Naive thymus-derived CD4-positive, alpha-beta T cell (primary cell): ENCODE measurements at regions not wholly inside any gene's neighbourhood (a gene's known extent, or its start where the extent isn't known, plus 50 kb on each side); places are given as distances from the start of the nearest gene placed in this dataset.
A peak's percentile ranks its signal among the peaks of the same experiment; 100 is the strongest.

Experiments used
- ATAC-seq: fragments of 150-1000 bp; cut with Tn5 transposase; 2 replicates; pipeline ENCODE4 v1.10.0; 2021; ENCODE audit warnings: mild to moderate bottlenecking, moderate library complexity
- CTCF ChIA-PET: fragments of 350-600 bp; sonication (Branson Sonifier 250); formaldehyde crosslinking; loops from one replicate; lab custom pipeline; 2021; ENCODE audit warnings: antibody characterized with exemption; lab: Charles Lee
- POLR2A ChIA-PET: fragments of 350-600 bp; sonication (Branson Sonifier 250); formaldehyde crosslinking; loops from one replicate; lab custom pipeline; 2021; ENCODE audit warnings: antibody characterized with exemption, inconsistent platforms; lab: Charles Lee
- DNase-seq, 9 donors: peaks; one replicate each; pipeline versions ENCODE4 v3.0.0 to v3.0.0-alpha.2; 2020 to 2022; ENCODE audit warnings: mixed read lengths in 1 of 9
- H3K27ac ChIP-seq: one replicate; pipeline ENCODE4 v1.7.0; 2013; ENCODE audit warnings: mild to moderate bottlenecking, low read depth, low read length, moderate library complexity
- H3K27me3 ChIP-seq, 2 donors: one replicate each; pipeline ENCODE4 v1.7.0; 2013; ENCODE audit warnings: low read length in 2 of 2, mild to moderate bottlenecking in 2 of 2, moderate library complexity in 2 of 2; ENCODE audit not compliant: control insufficient read depth in 2 of 2, insufficient read depth in 2 of 2
- H3K36me3 ChIP-seq, 3 experiments: 1 replicate in 2 of 3; 2 replicates in 1 of 3; pipeline ENCODE4 v1.7.0; 2013; ENCODE audit warnings: low read length in 3 of 3, mild to moderate bottlenecking in 3 of 3, moderate library complexity in 1 of 3; ENCODE audit not compliant: insufficient read depth in 3 of 3, control insufficient read depth in 2 of 3
- H3K4me1 ChIP-seq, 2 donors: one replicate each; pipeline ENCODE4 v1.7.0; 2013; ENCODE audit warnings: low read length in 2 of 2, mild to moderate bottlenecking in 2 of 2, moderate library complexity in 1 of 2; ENCODE audit not compliant: control insufficient read depth in 2 of 2, insufficient read depth in 2 of 2
- H3K4me3 ChIP-seq: 2 replicates; pipeline ENCODE4 v1.7.0; 2013; ENCODE audit warnings: mild to moderate bottlenecking, low read length
- H3K9me3 ChIP-seq, 3 experiments: 1 replicate in 2 of 3; 2 replicates in 1 of 3; pipeline ENCODE4 v1.7.0; 2013; ENCODE audit warnings: low read length in 3 of 3; ENCODE audit not compliant: control insufficient read depth in 2 of 3
- H3K27ac Mint-ChIP-seq, 9 donors: one replicate each; pipeline ENCODE4 v1.8.0; 2020 to 2022; ENCODE audit warnings: mixed read lengths in 9 of 9, mild to moderate bottlenecking in 8 of 9, moderate library complexity in 5 of 9, inconsistent platforms in 2 of 9
- H3K27me3 Mint-ChIP-seq, 5 donors: one replicate each; pipeline ENCODE4 v1.8.0; 2021 to 2022; ENCODE audit warnings: mixed read lengths in 5 of 5, mild to moderate bottlenecking in 1 of 5
- H3K36me3 Mint-ChIP-seq, 5 donors: one replicate each; pipeline ENCODE4 v1.8.0; 2020 to 2022; ENCODE audit warnings: mixed read lengths in 5 of 5, mild to moderate bottlenecking in 3 of 5, inconsistent platforms in 1 of 5
- H3K4me1 Mint-ChIP-seq, 7 donors: one replicate each; pipeline ENCODE4 v1.8.0; 2020 to 2022; ENCODE audit warnings: mixed read lengths in 7 of 7, mild to moderate bottlenecking in 3 of 7, inconsistent platforms in 1 of 7
- H3K4me3 Mint-ChIP-seq, 10 donors: one replicate each; pipeline ENCODE4 v1.8.0; 2020 to 2022; ENCODE audit warnings: mild to moderate bottlenecking in 10 of 10, mixed read lengths in 10 of 10, moderate library complexity in 6 of 10, inconsistent platforms in 2 of 10
- H3K9me3 Mint-ChIP-seq, 11 donors: one replicate each; pipeline ENCODE4 v1.8.0; 2020 to 2022; ENCODE audit warnings: mixed read lengths in 11 of 11, mild to moderate bottlenecking in 4 of 11, inconsistent platforms in 1 of 11, moderate library complexity in 1 of 11
- intact Hi-C, 2 donors: fragments of 100-400 bp; cut with micrococcal nuclease; formaldehyde crosslinking; loops; one replicate each; pipeline ENCODE4 v1.15.1; 2023

GRCh38 chr9:33686942-33687341, 108.4 kb upstream of the PRSS3 start:
- Histone ChIP-seq H3K4me3 (no peak overlapping the region), H3K4me1 (no peaks in the 10 kb centered on the region), H3K27ac (no peak overlapping the region), H3K36me3 (no peaks in the 10 kb centered on the region), H3K27me3 (peaks cover 0 to 6% of the 10 kb centered on the region in 2 donors), H3K9me3 (no peaks in the 10 kb centered on the region)
- ChIA-PET POLR2A (no interaction called here), CTCF (no interaction called here)
- Mint-ChIP-seq H3K36me3 (no peaks in the 10 kb centered on the region), H3K9me3 (no peaks in the 10 kb centered on the region), H3K27ac (no peak overlapping the region), H3K4me3 (no peak overlapping the region), H3K4me1 (peaks cover 0 to 11% (median 0%) of the 10 kb centered on the region in 7 donors), H3K27me3 (peaks cover 33 to 57% (median 53%) of the 10 kb centered on the region in 5 donors)
- ATAC-seq (no peak), DNase-seq (no peak)
- intact Hi-C loops = no loop called here

GRCh38 chr9:33687779-33688178, 107.6 kb upstream of the PRSS3 start:
- Mint-ChIP-seq H3K4me1 (peaks cover 0 to 11% (median 0%) of the 10 kb centered on the region in 7 donors), H3K9me3 (no peaks in the 10 kb centered on the region), H3K36me3 (no peaks in the 10 kb centered on the region), H3K4me3 (no peak overlapping the region), H3K27ac (no peak overlapping the region), H3K27me3 (peaks cover 26 to 53% (median 48%) of the 10 kb centered on the region in 5 donors)
- POLR2A ChIA-PET = no interaction called here
- Histone ChIP-seq H3K27me3 (no peaks in the 10 kb centered on the region), H3K4me1 (no peaks in the 10 kb centered on the region), H3K4me3 (no peak overlapping the region), H3K9me3 (no peaks in the 10 kb centered on the region), H3K27ac (no peak overlapping the region), H3K36me3 (no peaks in the 10 kb centered on the region)
- CTCF ChIA-PET = no interaction called here
- intact Hi-C loops = no loop called here
- ATAC-seq (peak; percentile 34), DNase-seq (no peak)

GRCh38 chr9:33690143-33690933, 105.0 kb upstream of the PRSS3 start:
- DNase-seq (no peak), ATAC-seq (peak; percentile 76)
- Histone ChIP-seq H3K4me3 (no peak overlapping the region), H3K27me3 (no peaks in the 10 kb centered on the region), H3K27ac (no peak overlapping the region), H3K4me1 (no peaks in the 10 kb centered on the region), H3K9me3 (no peaks in the 10 kb centered on the region), H3K36me3 (no peaks in the 10 kb centered on the region)
- Mint-ChIP-seq H3K36me3 (no peaks in the 10 kb centered on the region), H3K27ac (no peak overlapping the region), H3K4me3 (no peak overlapping the region), H3K27me3 (peaks cover 6 to 53% (median 41%) of the 10 kb centered on the region in 5 donors), H3K9me3 (no peaks in the 10 kb centered on the region), H3K4me1 (peaks cover 0 to 11% (median 0%) of the 10 kb centered on the region in 7 donors)
- intact Hi-C loops = no loop called here
- CTCF ChIA-PET = no interaction called here
- POLR2A ChIA-PET = no interaction called here

- intact Hi-C loops = no loop called here
- Histone ChIP-seq H3K27me3 (no peaks in the 10 kb centered on the region), H3K36me3 (no peaks in the 10 kb centered on the region), H3K9me3 (no peaks in the 10 kb centered on the region), H3K4me3 (no peak overlapping the region), H3K27ac (no peak overlapping the region), H3K4me1 (no peaks in the 10 kb centered on the region)
- POLR2A ChIA-PET = no interaction called here
- peaks cover 0 to 50% (median 32%) of the 10 kb centered on the region in 5 donors for H3K27me3 Mint-ChIP-seq
- H3K9me3 Mint-ChIP-seq = no peaks in the 10 kb centered on the region
- peaks cover 0 to 8% (median 0%) of the 10 kb centered on the region in 7 donors for H3K4me1 Mint-ChIP-seq
- CTCF ChIA-PET = no interaction called here
- H3K27ac Mint-ChIP-seq = no peak overlapping the region
- no peak for ATAC-seq
- H3K4me3 Mint-ChIP-seq = no peak overlapping the region
- DNase-seq = no peak
- no peaks in the 10 kb centered on the region for H3K36me3 Mint-ChIP-seq
Measured at GRCh38 chr9:33695299-33695698, 100.1 kb upstream of the PRSS3 start.

- Mint-ChIP-seq H3K4me3 (no peak overlapping the region), H3K9me3 (no peaks in the 10 kb centered on the region), H3K27me3 (peaks cover 0 to 51% (median 32%) of the 10 kb centered on the region in 5 donors), H3K4me1 (peaks cover 0 to 7% (median 0%) of the 10 kb centered on the region in 7 donors), H3K27ac (no peak overlapping the region), H3K36me3 (no peaks in the 10 kb centered on the region)
- no peaks in the 10 kb centered on the region for H3K4me1 ChIP-seq
- no peak overlapping the region for H3K4me3 ChIP-seq
- H3K27ac ChIP-seq = no peak overlapping the region
- intact Hi-C loops = no loop called here
- CTCF ChIA-PET = no interaction called here
- H3K9me3 ChIP-seq = no peaks in the 10 kb centered on the region
- DNase-seq = no peak
- no peaks in the 10 kb centered on the region for H3K27me3 ChIP-seq
- POLR2A ChIA-PET = no interaction called here
- no peak for ATAC-seq
- no peaks in the 10 kb centered on the region for H3K36me3 ChIP-seq
Measured at GRCh38 chr9:33695856-33696255, 99.5 kb upstream of the PRSS3 start.

- DNase-seq (no peak), ATAC-seq (no peak)
- no peaks in the 10 kb centered on the region for H3K9me3 ChIP-seq
- Mint-ChIP-seq H3K4me3 (no peak overlapping the region), H3K27ac (no peak overlapping the region), H3K36me3 (no peaks in the 10 kb centered on the region), H3K9me3 (no peaks in the 10 kb centered on the region), H3K27me3 (peaks cover 0 to 53% (median 32%) of the 10 kb centered on the region in 5 donors), H3K4me1 (peaks cover 0 to 7% (median 0%) of the 10 kb centered on the region in 7 donors)
- H3K36me3 ChIP-seq = no peaks in the 10 kb centered on the region
- ChIA-PET CTCF (no interaction called here), POLR2A (no interaction called here)
- no peaks in the 10 kb centered on the region for H3K4me1 ChIP-seq
- no peak overlapping the region for H3K27ac ChIP-seq
- H3K27me3 ChIP-seq = no peaks in the 10 kb centered on the region
- no peak overlapping the region for H3K4me3 ChIP-seq
- intact Hi-C loops = no loop called here
Measured at GRCh38 chr9:33697171-33697570, 98.2 kb upstream of the PRSS3 start.

GRCh38 chr9:33698267-33698666, 97.1 kb upstream of the PRSS3 start:
- ATAC-seq (no peak), DNase-seq (no peak)
- Histone ChIP-seq H3K36me3 (no peaks in the 10 kb centered on the region), H3K27ac (no peak overlapping the region), H3K27me3 (no peaks in the 10 kb centered on the region), H3K9me3 (no peaks in the 10 kb centered on the region), H3K4me1 (no peaks in the 10 kb centered on the region), H3K4me3 (no peak overlapping the region)
- Mint-ChIP-seq H3K36me3 (no peaks in the 10 kb centered on the region), H3K9me3 (no peaks in the 10 kb centered on the region), H3K4me1 (peaks cover 0 to 7% (median 0%) of the 10 kb centered on the region in 7 donors), H3K27ac (no peak overlapping the region), H3K27me3 (peaks cover 0 to 45% (median 28%) of the 10 kb centered on the region in 5 donors), H3K4me3 (no peak overlapping the region)
- ChIA-PET CTCF (no interaction called here), POLR2A (no interaction called here)
- intact Hi-C loops = no loop called here
